SK-N-SH (cell line): ENCODE measurements at regions not wholly inside any gene's neighbourhood (a gene's known extent, or its start where the extent isn't known, plus 50 kb on each side); places are given as distances from the start of the nearest gene placed in this dataset.

Experiments
- CTCF ChIA-PET: fragments of 300-600, 350-600 bp; formaldehyde crosslinking; extraction: SDS; loops from one replicate; lab custom pipeline; 2021; lab: Yijun Ruan, JAX
- POLR2A ChIA-PET: fragments of 350-600 bp; sonication (Branson Sonifier 250); formaldehyde crosslinking; extraction: SDS; loops from one replicate; lab custom pipeline; 2020; ENCODE audit warnings: antibody characterized with exemption, inconsistent platforms; lab: Yijun Ruan, JAX
- DNase-seq: peaks from one replicate; pipeline ENCODE4 v3.0.0; 2012
- H2AFZ ChIP-seq: fragments of 200-600 bp; sonication (generic); 2 replicates; pipeline ENCODE4 v1.8.1; 2016; ENCODE audit warnings: antibody characterized with exemption, mild to moderate bottlenecking, low read depth
- H3F3A ChIP-seq: fragments of 200-600 bp; sonication (generic); replicated peaks from 2 replicates; pipeline ENCODE3; 2016; ENCODE audit warnings: antibody characterized with exemption, mild to moderate bottlenecking; ENCODE audit not compliant: insufficient read depth
- H3K27ac ChIP-seq, 2 experiments: fragments of 200-500 bp in 1 of 2; fragments of 200-600 bp in 1 of 2; sonication (Bioruptor generic) in 1 of 2; sonication (generic), shearing (Covaris generic) in 1 of 2; 2 replicates each; pipeline versions ENCODE4 v1.5.1 to v1.6.1; 2014 to 2016; ENCODE audit warnings: low read depth in 2 of 2, inconsistent platforms in 1 of 2, low read length in 1 of 2, mild to moderate bottlenecking in 1 of 2, mixed read lengths in 1 of 2
- H3K27me3 ChIP-seq: fragments of 200-600 bp; sonication (generic), shearing (Covaris generic); 2 replicates; pipeline ENCODE4 v1.6.1; 2016; ENCODE audit warnings: mixed run types; ENCODE audit not compliant: insufficient read depth
- H3K36me3 ChIP-seq, 2 experiments: fragments of 200-500 bp in 1 of 2; fragments of 200-600 bp in 1 of 2; sonication (Bioruptor generic) in 1 of 2; sonication (generic) in 1 of 2; replicated peaks in 1 of 2; 2 replicates each; pipeline versions ENCODE3 to v1.5.1; 2014 to 2016; ENCODE audit warnings: low read length in 1 of 2, mild to moderate bottlenecking in 1 of 2; ENCODE audit not compliant: insufficient read depth in 2 of 2, control insufficient read depth in 1 of 2
- H3K4me1 ChIP-seq, 2 experiments: fragments of 200-500 bp in 1 of 2; fragments of 200-600 bp in 1 of 2; sonication (Bioruptor generic) in 1 of 2; sonication (generic), shearing (Covaris generic) in 1 of 2; 2 replicates each; pipeline versions ENCODE4 v1.5.1 to v1.6.1; 2014 to 2016; ENCODE audit warnings: low read depth in 1 of 2, low read length in 1 of 2, mixed run types in 1 of 2; ENCODE audit not compliant: insufficient read depth in 2 of 2, control insufficient read depth in 1 of 2
- H3K4me2 ChIP-seq: fragments of 200-600 bp; sonication (generic), shearing (Covaris generic); 2 replicates; pipeline ENCODE4 v1.6.1; 2017; ENCODE audit warnings: mixed run types
- H3K4me3 ChIP-seq, 2 experiments: fragments of 200-500 bp in 1 of 2; fragments of 200-600 bp in 1 of 2; sonication (Bioruptor generic) in 1 of 2; sonication (generic), shearing (Covaris generic) in 1 of 2; 2 replicates each; pipeline versions ENCODE4 v1.5.1 to v1.8.1; 2014 to 2016; ENCODE audit warnings: low read depth in 2 of 2, inconsistent platforms in 1 of 2, low read length in 1 of 2, mild to moderate bottlenecking in 1 of 2, mixed read lengths in 1 of 2, moderate library complexity in 1 of 2
- H3K79me2 ChIP-seq: fragments of 200-600 bp; sonication (generic); 2 replicates; pipeline ENCODE4 v1.8.1; 2017; ENCODE audit warnings: mild to moderate bottlenecking; ENCODE audit not compliant: insufficient read depth
- H3K9ac ChIP-seq: fragments of 200-600 bp; sonication (generic); 2 replicates; pipeline ENCODE4 v1.6.1; 2017; ENCODE audit warnings: mixed run types
- H3K9me2 ChIP-seq: fragments of 200-600 bp; sonication (generic); 2 replicates; pipeline ENCODE4 v1.6.1; 2017; ENCODE audit warnings: mixed run types
- H3K9me3 ChIP-seq: fragments of 200-600 bp; sonication (generic); 2 replicates; pipeline ENCODE4 v1.6.1; 2017; ENCODE audit warnings: mixed run types, mild to moderate bottlenecking, moderate library complexity
- H4K20me1 ChIP-seq: fragments of 200-600 bp; sonication (generic); 2 replicates; pipeline ENCODE4 v1.6.1; 2017; ENCODE audit warnings: mild to moderate bottlenecking, mixed run types; ENCODE audit not compliant: insufficient read depth
- CHD2 ChIP-seq: fragments of 150-350 bp; IDR thresholded peaks from 2 replicates; pipeline ENCODE4 v1.6.1; 2018; ENCODE audit warnings: low read length; ENCODE audit not compliant: partially characterized antibody
- ELF1 ChIP-seq: IDR thresholded peaks from 2 replicates; pipeline ENCODE4 v1.4.0; 2012
- FOSL2 ChIP-seq: IDR thresholded peaks from 2 replicates; pipeline ENCODE4 v1.4.0; 2012; ENCODE audit warnings: low read depth, mild to moderate bottlenecking, moderate library complexity, borderline replicate concordance
- GABPA ChIP-seq: IDR thresholded peaks from 2 replicates; pipeline ENCODE4 v1.4.0; 2012; ENCODE audit warnings: low read depth, mild to moderate bottlenecking
- GATA2 ChIP-seq: sonication (generic); formaldehyde crosslinking; IDR thresholded peaks from 2 replicates; pipeline ENCODE4 v1.5.0; 2020; ENCODE audit warnings: mild to moderate bottlenecking, missing genetic modification reagents
- MEF2A ChIP-seq: IDR thresholded peaks from 2 replicates; pipeline ENCODE4 v1.4.0; 2012; ENCODE audit warnings: low read depth, borderline replicate concordance
- POLR2AphosphoS5 ChIP-seq: IDR thresholded peaks from 2 replicates; pipeline ENCODE4 v1.6.1; 2012; ENCODE audit warnings: low read depth, low read length
- RFX5 ChIP-seq: IDR thresholded peaks from 2 replicates; pipeline ENCODE4 v1.6.1; 2012; ENCODE audit warnings: mild to moderate bottlenecking, improper control_type of control experiment, low read length
- SIN3A ChIP-seq: IDR thresholded peaks from 2 replicates; pipeline ENCODE4 v1.6.1; 2012; ENCODE audit warnings: low read depth, mild to moderate bottlenecking, low read length, moderate library complexity, borderline replicate concordance
- SMC3 ChIP-seq: IDR thresholded peaks from 2 replicates; pipeline ENCODE4 v1.6.1; 2012; ENCODE audit warnings: low read depth, low read length, improper control_type of control experiment
- YY1 ChIP-seq: IDR thresholded peaks from 2 replicates; pipeline ENCODE4 v1.4.0; 2012; ENCODE audit warnings: low read depth, mild to moderate bottlenecking
- WGBS: methylation state at CpG from one replicate; pipeline ENCODE4 v1.1.6; 2017; ENCODE audit warnings: low lambda C conversion rate; 5-methylcytosine and 5-hydroxymethylcytosine counted together
- TF ChIP-seq, protein P1 (sequence below): IDR thresholded peaks from 2 replicates; pipeline ENCODE4 v1.4.0; 2012; ENCODE audit warnings: low read depth, borderline replicate concordance
- TF ChIP-seq, protein P2 (sequence below): fragments of 150-350 bp; IDR thresholded peaks from 2 replicates; pipeline ENCODE4 v1.6.1; 2017; ENCODE audit warnings: antibody characterized with exemption, low read length, low read depth, borderline replicate concordance

DNA sequence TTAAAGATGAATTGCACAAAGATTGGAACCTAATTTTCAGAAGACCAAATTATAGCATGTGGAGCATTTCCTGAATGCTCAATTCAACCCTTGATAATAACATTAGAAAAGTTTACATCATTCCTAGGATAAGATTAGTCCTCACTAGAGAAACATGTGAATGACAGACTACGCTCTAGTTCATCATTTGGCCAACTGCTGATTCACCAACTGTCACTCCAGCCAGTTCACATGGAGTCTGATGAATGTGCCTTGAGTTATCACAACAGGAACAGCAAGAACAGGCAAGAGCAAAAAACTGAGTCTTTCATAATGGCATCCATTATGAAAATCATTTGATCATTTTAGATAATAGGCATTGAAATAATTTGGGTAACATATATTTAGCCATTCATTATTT, 415.9 kb downstream of the PTPRC start:
- Histone ChIP-seq H3K27me3 (no peaks in the 10 kb centered on the region), H3K4me2 (no peak overlapping the region), H3F3A (no peaks in the 10 kb centered on the region), H3K27ac (no peak overlapping the region), H3K9me2 (no peaks in the 10 kb centered on the region), H4K20me1 (no peaks in the 10 kb centered on the region), H2AFZ (no peak overlapping the region), H3K4me1 (no peaks in the 10 kb centered on the region), H3K9ac (no peak overlapping the region), H3K9me3 (no peaks in the 10 kb centered on the region), H3K4me3 (no peak overlapping the region), H3K79me2 (no peaks in the 10 kb centered on the region), H3K36me3 (no peaks in the 10 kb centered on the region)
- no peak for DNase-seq
- POLR2A ChIA-PET, result no interaction called here
- WGBS, result 80% methylated on average over 1 of the region's 1 CpG
- CTCF ChIA-PET, result no interaction called here
- TF ChIP-seq FOSL2 (no peak), CHD2 (no peak), RFX5 (no peak), YY1 (no peak), POLR2AphosphoS5 (no peak), SIN3A (no peak), GABPA (no peak), ELF1 (no peak)

DNA sequence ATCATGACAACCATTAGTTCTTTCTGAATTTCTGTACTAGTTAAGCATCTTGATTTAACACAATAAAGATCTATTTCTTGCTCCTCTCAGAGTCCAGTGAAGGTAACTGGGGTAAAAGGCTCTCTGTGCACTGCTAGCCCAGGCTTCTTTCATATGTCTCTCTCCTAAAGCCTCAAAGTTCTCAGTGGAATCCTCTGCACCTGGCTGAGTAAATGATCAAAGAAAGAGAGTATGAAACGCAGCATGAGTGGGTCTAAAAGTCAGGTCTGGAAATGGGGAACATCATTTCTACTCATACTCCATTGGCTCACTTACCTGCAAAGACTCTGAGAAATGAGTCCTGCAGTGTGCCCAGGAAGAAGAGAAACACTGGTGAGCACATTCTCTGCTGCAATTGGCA, 418.5 kb downstream of the PTPRC start:
- TF ChIP-seq CHD2, result no peak
- TF ChIP-seq GATA2 (CRISPR knock-in tag), result no peak
- DNase-seq, result no peak
- H3K9me3 ChIP-seq, result no peaks in the 10 kb centered on the region
- H3K36me3 ChIP-seq, result no peaks in the 10 kb centered on the region
- no peak overlapping the region for H3K4me3 ChIP-seq
- no peak overlapping the region for H3K27ac ChIP-seq
- no peaks in the 10 kb centered on the region for H3K27me3 ChIP-seq
- WGBS, result 92% methylated on average over 1 of the region's 1 CpG
- ChIA-PET POLR2A (no interaction called here), CTCF (no interaction called here)
- no peaks in the 10 kb centered on the region for H3K79me2 ChIP-seq
- no peak overlapping the region for H2AFZ ChIP-seq
- no peaks in the 10 kb centered on the region for H3K9me2 ChIP-seq
- H4K20me1 ChIP-seq, result no peaks in the 10 kb centered on the region
- no peak overlapping the region for H3K9ac ChIP-seq
- no peaks in the 10 kb centered on the region for H3F3A ChIP-seq
- no peak overlapping the region for H3K4me2 ChIP-seq
- no peaks in the 10 kb centered on the region for H3K4me1 ChIP-seq

DNA sequence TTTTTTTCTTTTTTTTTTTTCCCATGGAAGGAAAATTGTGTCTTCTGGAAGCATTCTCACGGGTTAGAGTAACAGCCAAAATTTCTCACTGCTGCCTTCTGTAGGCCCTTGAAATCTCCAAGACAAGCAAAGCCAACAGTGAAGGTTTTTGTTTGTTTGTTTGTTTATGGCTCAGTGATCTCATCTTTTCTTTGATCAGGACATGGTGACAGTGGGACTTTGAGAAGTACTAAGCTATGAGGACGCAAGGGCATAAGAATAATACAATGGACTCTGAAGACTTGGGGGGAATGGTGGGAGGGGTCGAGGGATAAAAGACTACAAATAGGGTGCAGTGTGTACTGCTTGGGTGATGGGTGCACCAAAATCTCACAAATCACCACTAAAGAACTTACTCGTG, 419.4 kb downstream of the PTPRC start:
- no peak for DNase-seq
- Histone ChIP-seq H3K36me3 (no peaks in the 10 kb centered on the region), H3K27ac (no peak overlapping the region), H2AFZ (no peak overlapping the region), H3K27me3 (no peaks in the 10 kb centered on the region), H3K4me2 (no peak overlapping the region), H3K79me2 (no peaks in the 10 kb centered on the region), H3K9ac (no peak overlapping the region), H3F3A (no peaks in the 10 kb centered on the region), H4K20me1 (no peaks in the 10 kb centered on the region), H3K9me3 (no peaks in the 10 kb centered on the region), H3K9me2 (no peaks in the 10 kb centered on the region), H3K4me1 (no peaks in the 10 kb centered on the region), H3K4me3 (no peak overlapping the region)
- 50% methylated on average over 4 of the region's 4 CpGs for WGBS
- POLR2A ChIA-PET, result no interaction called here
- CTCF ChIA-PET, result no interaction called here
- TF ChIP-seq SMC3, result no peak
- TF ChIP-seq, protein P1, sequence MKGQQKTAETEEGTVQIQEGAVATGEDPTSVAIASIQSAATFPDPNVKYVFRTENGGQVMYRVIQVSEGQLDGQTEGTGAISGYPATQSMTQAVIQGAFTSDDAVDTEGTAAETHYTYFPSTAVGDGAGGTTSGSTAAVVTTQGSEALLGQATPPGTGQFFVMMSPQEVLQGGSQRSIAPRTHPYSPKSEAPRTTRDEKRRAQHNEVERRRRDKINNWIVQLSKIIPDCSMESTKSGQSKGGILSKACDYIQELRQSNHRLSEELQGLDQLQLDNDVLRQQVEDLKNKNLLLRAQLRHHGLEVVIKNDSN, result no peak
- TF ChIP-seq MEF2A, result no peak
- TF ChIP-seq, protein P2, sequence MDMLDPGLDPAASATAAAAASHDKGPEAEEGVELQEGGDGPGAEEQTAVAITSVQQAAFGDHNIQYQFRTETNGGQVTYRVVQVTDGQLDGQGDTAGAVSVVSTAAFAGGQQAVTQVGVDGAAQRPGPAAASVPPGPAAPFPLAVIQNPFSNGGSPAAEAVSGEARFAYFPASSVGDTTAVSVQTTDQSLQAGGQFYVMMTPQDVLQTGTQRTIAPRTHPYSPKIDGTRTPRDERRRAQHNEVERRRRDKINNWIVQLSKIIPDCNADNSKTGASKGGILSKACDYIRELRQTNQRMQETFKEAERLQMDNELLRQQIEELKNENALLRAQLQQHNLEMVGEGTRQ, result no peak
- TF ChIP-seq GABPA, result no peak
